WTC11 (cell line): ENCODE measurements at regions not wholly inside any gene's neighbourhood (a gene's known extent, or its start where the extent isn't known, plus 50 kb on each side); places are given as distances from the start of the nearest gene placed in this dataset.

Experiments
- ATAC-seq: fragments of 200-7000 bp; cut with Tn5 transposase; 2 replicates; pipeline ENCODE4 v1.10.0; 2021; ENCODE audit warnings: mild to moderate bottlenecking, moderate library complexity
- CTCF ChIA-PET: fragments of 300-600 bp; sonication (Branson Sonifier 250); formaldehyde crosslinking; loops from one replicate; lab custom pipeline; 2021; ENCODE audit warnings: antibody characterized with exemption; lab: Charles Lee
- POLR2A ChIA-PET: fragments of 350-600 bp; sonication (Branson Sonifier 250); formaldehyde crosslinking; loops from one replicate; lab custom pipeline; 2021; ENCODE audit warnings: antibody characterized with exemption; lab: Charles Lee
- DNase-seq: peaks from one replicate; pipeline ENCODE4 v3.0.0; 2021; ENCODE audit warnings: low spot score
- H3K27ac Mint-ChIP-seq: 2 replicates; pipeline ENCODE4 v1.8.0; 2021; ENCODE audit warnings: mixed read lengths
- H3K27me3 Mint-ChIP-seq: 2 replicates; pipeline ENCODE4 v1.8.0; 2021; ENCODE audit warnings: low read depth, mild to moderate bottlenecking, moderate library complexity, mixed read lengths
- H3K36me3 Mint-ChIP-seq: 2 replicates; pipeline ENCODE4 v1.8.0; 2021; ENCODE audit warnings: mixed read lengths
- H3K4me1 Mint-ChIP-seq: 2 replicates; pipeline ENCODE4 v1.8.0; 2022; ENCODE audit warnings: mixed read lengths
- H3K4me3 Mint-ChIP-seq: 2 replicates; pipeline ENCODE4 v1.8.0; 2021; ENCODE audit warnings: mild to moderate bottlenecking, moderate library complexity, mixed read lengths
- H3K9me3 Mint-ChIP-seq: 2 replicates; pipeline ENCODE4 v1.8.0; 2021; ENCODE audit warnings: mixed read lengths
- AR ChIP-seq: fragments of 250-450 bp; sonication (Bioruptor Pico); IDR thresholded peaks from 2 replicates; pipeline ENCODE4 v1.9.0; 2021; ENCODE audit warnings: mild to moderate bottlenecking
- CREM ChIP-seq: sonication (generic); formaldehyde crosslinking; IDR thresholded peaks from 2 replicates; pipeline ENCODE4 v1.8.1; 2022; ENCODE audit warnings: mild to moderate bottlenecking, missing genetic modification reagents, moderate library complexity
- ELF4 ChIP-seq: sonication (generic); formaldehyde crosslinking; IDR thresholded peaks from 2 replicates; pipeline ENCODE4 v1.8.1; 2022; ENCODE audit warnings: low read depth, mild to moderate bottlenecking, moderate library complexity, missing genetic modification reagents
- EMX1 ChIP-seq: fragments of 250-450 bp; sonication (Bioruptor Pico); IDR thresholded peaks from 2 replicates; pipeline ENCODE4 v1.8.0; 2021; ENCODE audit warnings: mild to moderate bottlenecking
- GTF2I ChIP-seq: fragments of 250-450 bp; sonication (Bioruptor Pico); conservative IDR thresholded peaks from 2 replicates; pipeline ENCODE4 v1.4.0; 2021; ENCODE audit warnings: mild to moderate bottlenecking
- JAZF1 ChIP-seq: fragments of 250-450 bp; sonication (Bioruptor Pico); IDR thresholded peaks from 2 replicates; pipeline ENCODE4 v1.9.0; 2021; ENCODE audit warnings: moderate library complexity, mild to moderate bottlenecking, inconsistent platforms
- JUN ChIP-seq: sonication (generic); formaldehyde crosslinking; IDR thresholded peaks from 2 replicates; pipeline ENCODE4 v1.8.0; 2023; ENCODE audit warnings: mild to moderate bottlenecking, missing genetic modification reagents
- MXD4 ChIP-seq: fragments of 250-450 bp; sonication (Bioruptor Pico); IDR thresholded peaks from 2 replicates; pipeline ENCODE4 v1.8.0; 2021; ENCODE audit warnings: mild to moderate bottlenecking, moderate library complexity, borderline replicate concordance
- MYBL2 ChIP-seq: sonication (generic); formaldehyde crosslinking; IDR thresholded peaks from 2 replicates; pipeline ENCODE4 v1.8.1; 2023; ENCODE audit warnings: mild to moderate bottlenecking, moderate library complexity, missing genetic modification reagents
- RELA ChIP-seq: sonication (generic); formaldehyde crosslinking; IDR thresholded peaks from 2 replicates; pipeline ENCODE4 v1.8.1; 2022; ENCODE audit warnings: missing genetic modification reagents, mild to moderate bottlenecking, borderline replicate concordance
- STAT6 ChIP-seq: sonication (generic); formaldehyde crosslinking; conservative IDR thresholded peaks from 2 replicates; pipeline ENCODE4 v1.8.1; 2023; ENCODE audit warnings: mild to moderate bottlenecking, low read depth, missing genetic modification reagents, moderate library complexity
- TEAD4 ChIP-seq: sonication (generic); formaldehyde crosslinking; IDR thresholded peaks from 2 replicates; pipeline ENCODE4 v1.8.0; 2022; ENCODE audit warnings: mild to moderate bottlenecking, missing genetic modification reagents
- ZNF121 ChIP-seq: sonication (generic); formaldehyde crosslinking; IDR thresholded peaks from 2 replicates; pipeline ENCODE4 v1.8.0; 2023; ENCODE audit warnings: missing genetic modification reagents
- ZNF138 ChIP-seq: sonication (generic); formaldehyde crosslinking; conservative IDR thresholded peaks from 2 replicates; pipeline ENCODE4 v1.8.1; 2022; ENCODE audit warnings: mild to moderate bottlenecking, moderate library complexity, missing genetic modification reagents
- ZNF232 ChIP-seq: sonication (generic); formaldehyde crosslinking; IDR thresholded peaks from 2 replicates; pipeline ENCODE4 v1.8.0; 2022; ENCODE audit warnings: mild to moderate bottlenecking, missing genetic modification reagents
- ZNF423 ChIP-seq: fragments of 250-450 bp; sonication (Bioruptor Pico); IDR thresholded peaks from 2 replicates; pipeline ENCODE4 v2.1.2; 2022; ENCODE audit warnings: mild to moderate bottlenecking, moderate library complexity
- TF ChIP-seq, protein P1 (sequence below): sonication (generic); formaldehyde crosslinking; IDR thresholded peaks from 2 replicates; pipeline ENCODE4 v1.8.0; 2023; ENCODE audit warnings: missing genetic modification reagents
- TF ChIP-seq, protein P2 (sequence below): sonication (generic); formaldehyde crosslinking; IDR thresholded peaks from 2 replicates; pipeline ENCODE4 v1.8.0; 2022; ENCODE audit warnings: mild to moderate bottlenecking, missing genetic modification reagents

- Mint-ChIP-seq H3K4me1 (no peaks in the 10 kb centered on the region), H3K4me3 (no peak overlapping the region), H3K27me3 (no peaks in the 10 kb centered on the region), H3K36me3 (no peaks in the 10 kb centered on the region), H3K9me3 (peaks cover 6% of the 10 kb centered on the region; the same call in 1 of the 2 replicates), H3K27ac (no peak overlapping the region)
- no peak for DNase-seq
- ChIA-PET CTCF (no interaction called here), POLR2A (no interaction called here)
- ATAC-seq, result no peak
- TF ChIP-seq AR (CRISPR knock-in tag) (no peak), JUN (CRISPR knock-in tag) (no peak), RELA (CRISPR knock-in tag) (no peak), ZNF232 (CRISPR knock-in tag) (no peak), GTF2I (no peak), EMX1 (CRISPR knock-in tag) (no peak), CREM (no peak), MXD4 (CRISPR knock-in tag) (no peak), ZNF423 (no peak), ZNF138 (CRISPR knock-in tag) (no peak), ELF4 (no peak)
- TF ChIP-seq, protein P1, sequence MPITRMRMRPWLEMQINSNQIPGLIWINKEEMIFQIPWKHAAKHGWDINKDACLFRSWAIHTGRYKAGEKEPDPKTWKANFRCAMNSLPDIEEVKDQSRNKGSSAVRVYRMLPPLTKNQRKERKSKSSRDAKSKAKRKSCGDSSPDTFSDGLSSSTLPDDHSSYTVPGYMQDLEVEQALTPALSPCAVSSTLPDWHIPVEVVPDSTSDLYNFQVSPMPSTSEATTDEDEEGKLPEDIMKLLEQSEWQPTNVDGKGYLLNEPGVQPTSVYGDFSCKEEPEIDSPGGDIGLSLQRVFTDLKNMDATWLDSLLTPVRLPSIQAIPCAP (CRISPR knock-in tag), result no peak
- TF ChIP-seq, protein P2, sequence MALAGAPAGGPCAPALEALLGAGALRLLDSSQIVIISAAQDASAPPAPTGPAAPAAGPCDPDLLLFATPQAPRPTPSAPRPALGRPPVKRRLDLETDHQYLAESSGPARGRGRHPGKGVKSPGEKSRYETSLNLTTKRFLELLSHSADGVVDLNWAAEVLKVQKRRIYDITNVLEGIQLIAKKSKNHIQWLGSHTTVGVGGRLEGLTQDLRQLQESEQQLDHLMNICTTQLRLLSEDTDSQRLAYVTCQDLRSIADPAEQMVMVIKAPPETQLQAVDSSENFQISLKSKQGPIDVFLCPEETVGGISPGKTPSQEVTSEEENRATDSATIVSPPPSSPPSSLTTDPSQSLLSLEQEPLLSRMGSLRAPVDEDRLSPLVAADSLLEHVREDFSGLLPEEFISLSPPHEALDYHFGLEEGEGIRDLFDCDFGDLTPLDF (CRISPR knock-in tag), result no peak
Observed at GRCh38 chr12:92528586-92528985, 174.2 kb upstream of the PLEKHG7 start.

GRCh38 chr12:92528097-92528496 lies 174.7 kb upstream of the PLEKHG7 start:
- peak; percentile 72; the same call in 1 of the 2 replicates for TF ChIP-seq ZNF121 (CRISPR knock-in tag)
- TF ChIP-seq TEAD4 (CRISPR knock-in tag), result no peak
- H3K36me3 Mint-ChIP-seq, result no peaks in the 10 kb centered on the region
- ChIA-PET CTCF (no interaction called here), POLR2A (no interaction called here)
- ATAC-seq (no peak), DNase-seq (no peak)
- H3K4me1 Mint-ChIP-seq, result no peaks in the 10 kb centered on the region
- no peaks in the 10 kb centered on the region for H3K27me3 Mint-ChIP-seq
- no peak overlapping the region for H3K27ac Mint-ChIP-seq
- H3K4me3 Mint-ChIP-seq, result no peak overlapping the region
- H3K9me3 Mint-ChIP-seq, result peaks cover 9% of the 10 kb centered on the region; the same call in 1 of the 2 replicates

DNA sequence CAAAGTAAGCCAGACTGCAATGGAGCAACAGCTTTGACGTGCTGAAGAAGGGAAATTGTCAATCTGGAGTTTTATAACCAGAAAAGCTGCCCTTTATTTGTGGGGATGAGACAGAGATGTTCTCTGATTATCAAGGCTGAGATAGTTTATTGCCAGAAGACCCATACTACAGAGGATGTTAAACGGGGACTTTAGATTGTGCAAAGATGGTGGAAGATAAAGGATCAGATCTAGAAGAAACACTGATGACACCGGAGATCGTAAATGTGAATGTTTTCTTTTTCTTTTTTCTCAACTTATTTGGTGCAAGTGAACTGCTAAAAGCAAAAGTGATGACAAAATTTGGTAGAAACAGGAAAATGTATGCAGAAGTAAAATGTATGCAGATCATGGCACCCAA lies 178.3 kb upstream of the PLEKHG7 start:
- Mint-ChIP-seq H3K4me3 (no peak overlapping the region), H3K9me3 (peaks cover 9% of the 10 kb centered on the region; the same call in 1 of the 2 replicates), H3K27me3 (no peaks in the 10 kb centered on the region), H3K27ac (no peak overlapping the region), H3K36me3 (no peaks in the 10 kb centered on the region), H3K4me1 (no peaks in the 10 kb centered on the region)
- ChIA-PET POLR2A (no interaction called here), CTCF (no interaction called here)
- DNase-seq (no peak), ATAC-seq (no peak)
- no peak for TF ChIP-seq ZNF423
- no peak for TF ChIP-seq STAT6 (CRISPR knock-in tag)
- TF ChIP-seq JAZF1, result no peak
- TF ChIP-seq MYBL2 (CRISPR knock-in tag), result no peak
